ENCODE measurements at regions not wholly inside any gene's neighbourhood (a gene's known extent, or its start where the extent isn't known, plus 50 kb on each side); places are given as distances from the start of the nearest gene placed in this dataset.
"Not testable (repeated sequence)": the region's sequence is repeated elsewhere in the genome, so short reads cannot be mapped to it uniquely, and the experiment has no call there.

DNA sequence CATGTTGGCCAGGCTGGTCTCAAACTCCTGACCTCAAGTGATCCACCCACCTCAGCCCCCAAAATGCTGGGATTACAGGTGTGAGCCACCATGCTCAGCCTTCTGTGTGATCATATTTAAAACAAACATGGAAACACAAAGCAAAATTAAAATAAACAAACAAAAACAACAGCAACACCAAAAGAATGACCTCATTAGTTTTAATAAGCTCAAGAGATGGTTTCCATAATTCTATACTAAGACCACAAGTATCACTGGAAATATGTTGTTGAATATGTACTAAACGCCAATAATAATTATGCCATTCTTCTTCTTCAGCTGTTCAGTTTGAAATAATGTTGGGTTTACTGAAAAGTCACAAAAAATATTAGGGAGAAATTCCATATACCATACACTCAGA is 526.4 kb downstream of the LRRIQ3 start:
- in situ Hi-C loops (cut with HindIII; ENCODE audit: low sequenced_read_pairs): no loop called here
- no peak overlapping the region for H3K4me3 ChIP-seq (ENCODE audit: low read depth, low read length)
- TF ChIP-seq, protein P1, sequence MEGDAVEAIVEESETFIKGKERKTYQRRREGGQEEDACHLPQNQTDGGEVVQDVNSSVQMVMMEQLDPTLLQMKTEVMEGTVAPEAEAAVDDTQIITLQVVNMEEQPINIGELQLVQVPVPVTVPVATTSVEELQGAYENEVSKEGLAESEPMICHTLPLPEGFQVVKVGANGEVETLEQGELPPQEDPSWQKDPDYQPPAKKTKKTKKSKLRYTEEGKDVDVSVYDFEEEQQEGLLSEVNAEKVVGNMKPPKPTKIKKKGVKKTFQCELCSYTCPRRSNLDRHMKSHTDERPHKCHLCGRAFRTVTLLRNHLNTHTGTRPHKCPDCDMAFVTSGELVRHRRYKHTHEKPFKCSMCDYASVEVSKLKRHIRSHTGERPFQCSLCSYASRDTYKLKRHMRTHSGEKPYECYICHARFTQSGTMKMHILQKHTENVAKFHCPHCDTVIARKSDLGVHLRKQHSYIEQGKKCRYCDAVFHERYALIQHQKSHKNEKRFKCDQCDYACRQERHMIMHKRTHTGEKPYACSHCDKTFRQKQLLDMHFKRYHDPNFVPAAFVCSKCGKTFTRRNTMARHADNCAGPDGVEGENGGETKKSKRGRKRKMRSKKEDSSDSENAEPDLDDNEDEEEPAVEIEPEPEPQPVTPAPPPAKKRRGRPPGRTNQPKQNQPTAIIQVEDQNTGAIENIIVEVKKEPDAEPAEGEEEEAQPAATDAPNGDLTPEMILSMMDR (IDR thresholded peaks at IDR 0.05; ENCODE audit: low read depth, low read length): no peak
- DNase-seq (ENCODE audit: low read depth, low spot score): no peak

DNA sequence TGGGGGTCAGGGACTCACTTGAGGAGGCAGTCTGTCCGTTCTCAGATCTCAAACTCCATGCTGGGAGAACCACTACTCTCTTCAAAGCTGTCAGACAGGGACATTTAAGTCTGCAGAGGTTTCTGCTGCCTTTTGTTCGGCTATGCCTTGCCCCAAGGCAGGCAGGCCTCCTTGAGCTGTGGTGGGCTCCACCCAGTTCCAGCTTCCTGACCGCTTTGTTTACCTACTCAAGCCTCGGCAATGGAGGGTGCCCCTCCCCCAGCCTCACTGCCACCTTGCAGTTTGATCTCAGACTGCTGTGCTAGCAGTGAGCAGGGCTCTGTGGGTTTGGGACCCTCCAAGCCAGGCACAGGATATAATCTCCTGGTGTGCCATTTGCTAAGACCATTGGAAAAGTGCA is 530.0 kb downstream of the LRRIQ3 start:
- H3K4me3 ChIP-seq (ENCODE audit: low read depth, low read length); in situ Hi-C loops (cut with HindIII; ENCODE audit: low sequenced_read_pairs); DNase-seq (ENCODE audit: low read depth, low spot score): not testable (repeated sequence)

DNA sequence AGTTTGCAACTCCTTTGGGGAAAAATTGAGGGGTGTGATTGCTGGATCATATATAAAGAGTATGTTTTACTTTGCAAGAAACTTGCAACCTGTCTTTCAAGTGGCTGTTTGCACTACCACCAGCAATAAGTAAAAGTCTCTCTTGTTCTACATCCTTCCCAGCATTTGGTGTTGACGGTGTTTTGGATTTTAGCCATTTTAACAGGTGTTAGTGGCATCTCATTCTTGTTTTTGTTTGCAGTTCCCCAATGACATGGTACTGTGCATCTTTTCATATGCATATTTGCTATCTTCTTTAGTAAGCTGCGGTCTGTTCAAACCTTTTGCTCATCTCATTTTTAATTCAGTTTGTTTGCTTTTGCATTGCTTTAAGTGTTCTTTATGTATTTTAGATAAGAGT is 535.5 kb downstream of the LRRIQ3 start:
- no peak overlapping the region for H3K4me3 ChIP-seq (ENCODE audit: low read depth, low read length)
- no peak for DNase-seq (ENCODE audit: low read depth, low spot score)
- TF ChIP-seq, protein P1 (IDR thresholded peaks at IDR 0.05; ENCODE audit: low read depth, low read length): no peak
- in situ Hi-C loops (cut with HindIII; ENCODE audit: low sequenced_read_pairs): no loop called here

DNA sequence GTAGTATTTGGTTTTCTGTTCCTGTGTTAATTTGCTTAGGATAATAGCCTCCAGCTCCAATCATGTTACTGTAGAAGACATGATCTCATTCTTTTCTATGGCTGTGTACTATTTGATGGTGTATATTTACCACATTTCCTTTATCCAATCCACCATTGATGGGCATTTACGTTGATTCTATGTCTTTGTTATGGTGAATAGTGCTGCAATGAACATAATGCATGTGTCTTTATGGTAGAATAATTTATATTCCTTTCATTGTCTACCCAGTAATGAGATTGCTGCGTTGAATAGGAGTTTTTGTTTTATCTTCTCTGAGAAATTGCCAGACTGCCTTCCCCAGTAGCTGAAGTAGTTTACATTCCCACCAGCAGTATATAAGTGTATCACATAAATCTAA is 538.8 kb downstream of the LRRIQ3 start:
- DNase-seq (ENCODE audit: low read depth, low spot score): no peak
- TF ChIP-seq, protein P1 (IDR thresholded peaks at IDR 0.05; ENCODE audit: low read depth, low read length): no peak
- in situ Hi-C loops (cut with HindIII; ENCODE audit: low sequenced_read_pairs): no loop called here
- H3K4me3 ChIP-seq (ENCODE audit: low read depth, low read length): no peak overlapping the region

DNA sequence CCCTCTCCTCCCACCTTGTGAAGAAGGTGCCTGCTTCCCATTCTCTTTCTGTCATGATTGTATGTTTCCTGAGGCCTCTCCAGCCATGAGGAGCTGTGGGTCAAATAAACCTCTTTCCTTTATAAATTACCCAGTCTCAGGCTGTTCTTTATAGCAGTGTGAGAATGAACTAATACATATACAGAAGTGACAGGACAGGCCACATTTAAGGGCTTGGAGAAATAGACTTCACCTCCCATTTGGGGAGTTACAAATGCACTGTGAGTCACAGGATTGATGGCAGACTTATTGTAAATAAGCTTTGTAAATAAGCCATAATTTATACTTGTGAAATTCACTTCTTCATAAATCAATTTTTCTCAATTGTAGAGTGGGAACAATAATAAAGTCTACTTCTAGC is 543.3 kb downstream of the LRRIQ3 start:
- no peak overlapping the region for H3K4me3 ChIP-seq (ENCODE audit: low read depth, low read length)
- no peak for DNase-seq (ENCODE audit: low read depth, low spot score)
- in situ Hi-C loops (cut with HindIII; ENCODE audit: low sequenced_read_pairs): no loop called here
- TF ChIP-seq, protein P1 (IDR thresholded peaks at IDR 0.05; ENCODE audit: low read depth, low read length): no peak

DNA sequence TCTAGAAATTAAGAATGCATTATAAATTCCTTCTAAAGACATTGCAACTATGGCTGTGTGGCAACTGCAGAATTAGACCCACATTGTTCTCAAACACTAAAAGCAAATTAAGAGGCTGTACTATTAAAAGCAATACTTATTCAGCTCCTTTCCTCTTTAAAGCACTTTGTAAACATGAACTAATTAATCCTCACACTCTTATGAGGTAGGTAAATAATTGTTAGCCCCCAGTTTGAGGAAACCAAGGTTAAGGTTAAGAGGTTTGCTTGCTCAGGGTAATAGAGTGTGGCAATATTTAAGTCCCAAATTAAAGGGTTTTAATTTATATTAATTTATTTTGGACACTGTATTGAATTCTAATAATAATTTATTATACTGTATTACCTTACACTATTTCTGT is 553.8 kb downstream of the LRRIQ3 start:
- TF ChIP-seq, protein P1 (IDR thresholded peaks at IDR 0.05; ENCODE audit: low read depth, low read length): no peak
- DNase-seq (ENCODE audit: low read depth, low spot score): no peak
- in situ Hi-C loops (cut with HindIII; ENCODE audit: low sequenced_read_pairs): no loop called here
- H3K4me3 ChIP-seq (ENCODE audit: low read depth, low read length): no peak overlapping the region

DNA sequence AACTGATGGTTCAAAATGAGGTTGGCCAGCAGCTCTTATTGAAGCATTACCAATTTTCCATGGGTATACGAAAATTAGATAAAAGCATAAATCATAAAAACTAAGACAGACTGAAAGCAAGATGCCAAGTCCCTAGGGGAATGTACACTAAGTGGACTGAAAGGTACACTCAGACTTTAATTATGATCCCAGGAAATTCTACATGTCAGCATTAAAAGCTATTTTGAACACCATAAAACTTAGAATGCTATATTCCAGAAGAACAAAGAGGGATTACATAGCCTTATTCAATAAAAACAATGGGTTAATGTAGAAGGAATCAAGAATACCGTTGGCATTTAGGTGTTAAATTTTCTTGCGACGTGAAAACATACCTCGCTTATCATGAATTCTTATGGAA is 558.5 kb downstream of the LRRIQ3 start:
- no peak for DNase-seq (ENCODE audit: low read depth, low spot score)
- in situ Hi-C loops (cut with HindIII; ENCODE audit: low sequenced_read_pairs): no loop called here
- TF ChIP-seq, protein P1 (IDR thresholded peaks at IDR 0.05; ENCODE audit: low read depth, low read length): no peak

More for the DNA sequence above, 558.5 kb downstream of the LRRIQ3 start:
- no peak overlapping the region for H3K4me3 ChIP-seq (ENCODE audit: low read depth, low read length)
